Pancreas (tissue), 10 donors: ENCODE measurements at regions not wholly inside any gene's neighbourhood (a gene's known extent, or its start where the extent isn't known, plus 50 kb on each side); places are given as distances from the start of the nearest gene placed in this dataset.

Experiments
- ATAC-seq, 4 donors: fragments of 200-7000 bp; cut with Tn5 transposase; one replicate each; pipeline versions ENCODE4 v1.8.0 to v1.9.1; 2020; ENCODE audit warnings: mild to moderate bottlenecking in 4 of 4, moderate library complexity in 4 of 4
- DNase-seq, 6 donors: peaks; one replicate each; pipeline ENCODE4 v3.0.0-alpha.2; 2020
- FAIRE-seq: peaks from 2 replicates; lab custom pipeline; 2012; peaks lifted over from hg19 to GRCh38; lab: Jason Lieb, UNC
- H3K27ac ChIP-seq, 4 donors: fragments of 200-600 bp; sonication (generic); 1 replicate in 3 of 4; 2 replicates in 1 of 4; pipeline versions ENCODE4 v1.5.0 to v1.8.0; 2020
- H3K27me3 ChIP-seq, 4 donors: fragments of 200-600 bp; one replicate each; pipeline ENCODE4 v1.8.0; 2021
- H3K36me3 ChIP-seq, 3 donors: fragments of 200-600 bp; sonication (generic) in 1 of 3; one replicate each; pipeline versions ENCODE4 v1.5.0 to v1.8.0; 2020 to 2021
- H3K4me1 ChIP-seq, 3 donors: fragments of 200-600 bp; one replicate each; pipeline ENCODE4 v1.8.0; 2021
- H3K4me3 ChIP-seq, 4 donors: fragments of 200-600 bp; sonication (generic) in 2 of 4; one replicate each; pipeline versions ENCODE4 v1.5.0 to v1.8.0; 2020 to 2021
- H3K9me3 ChIP-seq, 4 donors: fragments of 200-600 bp; one replicate each; pipeline ENCODE4 v1.8.0; 2021
- CTCF ChIP-seq, 4 donors: fragments of 200-600 bp; sonication (generic) in 3 of 4; IDR thresholded peaks; one replicate each; pipeline versions ENCODE4 v1.5.0 to v1.8.0; 2021; ENCODE audit warnings: antibody characterized with exemption in 4 of 4
- WGBS, 2 donors: extraction: QIAGEN DNeasy Blood & Tissue Kit; methylation state at CpG; one replicate each; pipeline ENCODE4 v1.1.7; 2013; 5-methylcytosine and 5-hydroxymethylcytosine counted together
- intact Hi-C, 3 donors: fragments of 100-400 bp; cut with DNase I; formaldehyde crosslinking; loops; one replicate each; pipeline versions ENCODE4 v1.11.1 to v1.14.2; 2022
- donor health status: healthy with polysubstance abuse.
- donor health status: DM: no; HTN: no; CAD: no; lungs with moderate emphysema.
- donor health status: DM: no; HTN: no; CAD: no.
- donor health status: control.
- donor health status: control.
- donor health status: Bipolar disorder and iron deficiency.
- donor health status: DM: yes; HTN: yes; CAD: no.
- donor health status: DM: no; HTN: no; CAD: no.
- donor health status: DM: no; HTN: no; CAD: no.
- donor health status: DM: yes; HTN: yes; CAD: no.

- H3K4me1 ChIP-seq, result no peaks in the 10 kb centered on the region
- H3K9me3 ChIP-seq, result no peaks in the 10 kb centered on the region
- FAIRE-seq, result no peak
- ATAC-seq, result no peak
- no peaks in the 10 kb centered on the region for H3K36me3 ChIP-seq
- DNase-seq, result no peak
- no peak overlapping the region for H3K4me3 ChIP-seq
- TF ChIP-seq CTCF (IDR thresholded peaks at IDR 0.05), result no peak
- no peak overlapping the region for H3K27ac ChIP-seq
- H3K27me3 ChIP-seq, result no peaks in the 10 kb centered on the region
- intact Hi-C loops, result no loop called here
These were observed 475.9 kb downstream of the HDGFL1 start for GRCh38 chr6:23045280-23045679.

GRCh38 chr6:23055523-23055922, 486.2 kb downstream of the HDGFL1 start:
- Histone ChIP-seq H3K4me1 (no peaks in the 10 kb centered on the region), H3K4me3 (no peak overlapping the region), H3K36me3 (no peaks in the 10 kb centered on the region), H3K27ac (no peak overlapping the region), H3K9me3 (no peaks in the 10 kb centered on the region), H3K27me3 (no peaks in the 10 kb centered on the region)
- no peak for FAIRE-seq
- no peak for TF ChIP-seq CTCF (IDR thresholded peaks at IDR 0.05)
- intact Hi-C loops, result no loop called here
- ATAC-seq, result no peak
- DNase-seq, result no peak
- 61 to 85% methylated on average over 4 of the region's 4 CpGs for WGBS, 2 donors

GRCh38 chr6:23073821-23074220, 504.5 kb downstream of the HDGFL1 start:
- 33 to 35% methylated on average over 2 of the region's 2 CpGs for WGBS, 2 donors
- Histone ChIP-seq H3K36me3 (no peaks in the 10 kb centered on the region), H3K4me3 (no peak overlapping the region), H3K4me1 (no peaks in the 10 kb centered on the region), H3K27ac (no peak overlapping the region), H3K27me3 (no peaks in the 10 kb centered on the region), H3K9me3 (no peaks in the 10 kb centered on the region)
- TF ChIP-seq CTCF (IDR thresholded peaks at IDR 0.05), result no peak
- no peak for DNase-seq
- FAIRE-seq, result no peak
- ATAC-seq, result no peak
- intact Hi-C loops, result no loop called here

GRCh38 chr6:23077772-23078171, 508.4 kb downstream of the HDGFL1 start:
- intact Hi-C loops, result no loop called here
- 61 to 75% methylated on average over 3 of the region's 3 CpGs for WGBS, 2 donors
- no peaks in the 10 kb centered on the region for H3K4me1 ChIP-seq
- H3K36me3 ChIP-seq, result no peaks in the 10 kb centered on the region
- no peak for TF ChIP-seq CTCF (IDR thresholded peaks at IDR 0.05)
- FAIRE-seq, result no peak
- H3K27ac ChIP-seq, result no peak overlapping the region
- no peak for DNase-seq
- no peak for ATAC-seq
- H3K4me3 ChIP-seq, result no peak overlapping the region
- H3K9me3 ChIP-seq, result no peaks in the 10 kb centered on the region
- no peaks in the 10 kb centered on the region for H3K27me3 ChIP-seq

GRCh38 chr6:23081701-23082100, 512.3 kb downstream of the HDGFL1 start:
- no peak overlapping the region for H3K4me3 ChIP-seq
- ATAC-seq, result no peak
- H3K9me3 ChIP-seq, result no peaks in the 10 kb centered on the region
- no peak for FAIRE-seq
- intact Hi-C loops, result no loop called here
- 69 to 87% methylated on average over 1 of the region's 1 CpG for WGBS, 2 donors
- H3K27me3 ChIP-seq, result no peaks in the 10 kb centered on the region
- no peak for TF ChIP-seq CTCF (IDR thresholded peaks at IDR 0.05)
- H3K36me3 ChIP-seq, result no peaks in the 10 kb centered on the region
- DNase-seq, result no peak
- H3K27ac ChIP-seq, result no peak overlapping the region
- no peaks in the 10 kb centered on the region for H3K4me1 ChIP-seq
